Tibial nerve (tissue), 4 donors: ENCODE measurements at regions not wholly inside any gene's neighbourhood (a gene's known extent, or its start where the extent isn't known, plus 50 kb on each side); places are given as distances from the start of the nearest gene placed in this dataset.

Source experiments
- DNase-seq, 2 donors: peaks; one replicate each; pipeline ENCODE4 v3.0.0-alpha.2; 2019; ENCODE audit warnings: low spot score in 2 of 2
- H3K27ac ChIP-seq, 4 donors: fragments of 200-600 bp; sonication (generic) in 3 of 4; one replicate each; pipeline ENCODE4 v1.5.1; 2017 to 2019; ENCODE audit warnings: mild to moderate bottlenecking in 1 of 4
- H3K27me3 ChIP-seq, 2 donors: fragments of 200-600 bp; sonication (generic) in 1 of 2; one replicate each; pipeline versions ENCODE4 v1.5.1 to v1.6.0; 2017 to 2019
- H3K36me3 ChIP-seq, 3 donors: fragments of 200-600 bp; sonication (generic); one replicate each; pipeline ENCODE4 v1.5.1; 2018 to 2019
- H3K4me1 ChIP-seq, 4 donors: fragments of 200-600 bp; sonication (generic) in 3 of 4; one replicate each; pipeline ENCODE4 v1.5.1; 2017 to 2019
- H3K4me3 ChIP-seq, 4 donors: fragments of 200-600 bp; sonication (generic) in 3 of 4; one replicate each; pipeline ENCODE4 v1.5.1; 2017 to 2019; ENCODE audit warnings: mild to moderate bottlenecking in 1 of 4, moderate library complexity in 1 of 4
- H3K9me3 ChIP-seq, 4 donors: fragments of 200-600 bp; sonication (generic) in 3 of 4; one replicate each; pipeline ENCODE4 v1.5.1; 2017 to 2019
- CTCF ChIP-seq, 5 experiments: fragments of 200-600 bp in 3 of 5; fragments of 450-650 bp in 2 of 5; sonication (generic) in 3 of 5; IDR thresholded peaks; one replicate each; pipeline ENCODE4 v1.5.1; 2016 to 2019; ENCODE audit warnings: antibody characterized with exemption in 5 of 5, mild to moderate bottlenecking in 3 of 5, moderate library complexity in 2 of 5
- EP300 ChIP-seq, 2 donors: sonication (generic); formaldehyde crosslinking; IDR thresholded peaks; one replicate each; pipeline ENCODE4 v1.6.1; 2017; ENCODE audit warnings: antibody characterized with exemption in 2 of 2, mild to moderate bottlenecking in 1 of 2
- POLR2A ChIP-seq, 2 donors: fragments of 450-650 bp; IDR thresholded peaks; one replicate each; pipeline ENCODE4 v1.6.1; 2017; ENCODE audit warnings: antibody characterized with exemption in 2 of 2, mild to moderate bottlenecking in 2 of 2, moderate library complexity in 2 of 2
- WGBS, 2 donors: methylation state at CpG; one replicate each; pipeline ENCODE4 v1.1.5; 2018; 5-methylcytosine and 5-hydroxymethylcytosine counted together

- no peaks in the 10 kb centered on the region for H3K27me3 ChIP-seq
- no peak for DNase-seq
- no peak for TF ChIP-seq CTCF (IDR thresholded peaks at IDR 0.05)
- TF ChIP-seq EP300 (IDR thresholded peaks at IDR 0.05): no peak
- no peak for TF ChIP-seq POLR2A (IDR thresholded peaks at IDR 0.05)
- H3K9me3 ChIP-seq: peaks cover 0 to 6% (median 0%) of the 10 kb centered on the region in 4 donors
- H3K36me3 ChIP-seq: no peaks in the 10 kb centered on the region
- no peak overlapping the region for H3K27ac ChIP-seq
- H3K4me1 ChIP-seq: no peaks in the 10 kb centered on the region
- 56 to 57% methylated on average over 3 of the region's 3 CpGs for WGBS, 2 donors
- no peak overlapping the region for H3K4me3 ChIP-seq
These were observed 301.6 kb upstream of the THBS1 start for GRCh38 chr15:39279311-39279710.

- Histone ChIP-seq H3K27ac (no peak overlapping the region), H3K36me3 (no peaks in the 10 kb centered on the region), H3K4me3 (no peak overlapping the region), H3K9me3 (peaks cover 0 to 6% (median 0%) of the 10 kb centered on the region in 4 donors), H3K4me1 (peaks cover 0 to 7% (median 0%) of the 10 kb centered on the region in 4 donors), H3K27me3 (no peaks in the 10 kb centered on the region)
- 71 to 73% methylated on average over 1 of the region's 1 CpG for WGBS, 2 donors
- DNase-seq: no peak
- TF ChIP-seq CTCF (IDR thresholded peaks at IDR 0.05) (no peak), EP300 (IDR thresholded peaks at IDR 0.05) (no peak), POLR2A (IDR thresholded peaks at IDR 0.05) (no peak)
These were observed 299.8 kb upstream of the THBS1 start for GRCh38 chr15:39281094-39281493.

GRCh38 chr15:39282663-39283208 lies 298.1 kb upstream of the THBS1 start:
- TF ChIP-seq EP300 (IDR thresholded peaks at IDR 0.05): no peak
- TF ChIP-seq CTCF (IDR thresholded peaks at IDR 0.05): no peak
- TF ChIP-seq POLR2A (IDR thresholded peaks at IDR 0.05): no peak
- DNase-seq: no peak
- WGBS, 2 donors: 58 to 60% methylated on average over 4 of the region's 4 CpGs
- Histone ChIP-seq H3K36me3 (no peaks in the 10 kb centered on the region), H3K9me3 (peaks cover 0 to 6% (median 0%) of the 10 kb centered on the region in 4 donors), H3K27me3 (no peaks in the 10 kb centered on the region), H3K4me1 (peaks cover 0 to 9% (median 0%) of the 10 kb centered on the region in 4 donors), H3K27ac (peak overlapping the region in 1 of 4 donors; percentile 30), H3K4me3 (no peak overlapping the region)

- Histone ChIP-seq H3K27ac (peak overlapping the region in 1 of 4 donors; percentile 30), H3K4me3 (no peak overlapping the region), H3K27me3 (no peaks in the 10 kb centered on the region), H3K9me3 (peaks cover 0 to 6% (median 0%) of the 10 kb centered on the region in 4 donors), H3K4me1 (peaks cover 0 to 9% (median 0%) of the 10 kb centered on the region in 4 donors), H3K36me3 (no peaks in the 10 kb centered on the region)
- TF ChIP-seq EP300 (IDR thresholded peaks at IDR 0.05) (peak in 1 of 2 donors; percentile 27), CTCF (IDR thresholded peaks at IDR 0.05) (no peak)
- no peak for DNase-seq
These were observed 297.3 kb upstream of the THBS1 start for GRCh38 chr15:39283531-39283930.

GRCh38 chr15:39285071-39285470 lies 295.8 kb upstream of the THBS1 start:
- peak overlapping the region in 1 of 4 donors; percentile 48 for H3K27ac ChIP-seq
- H3K9me3 ChIP-seq: peaks cover 0 to 6% (median 0%) of the 10 kb centered on the region in 4 donors
- DNase-seq: no peak
- TF ChIP-seq CTCF (IDR thresholded peaks at IDR 0.05) (no peak), EP300 (IDR thresholded peaks at IDR 0.05) (no peak), POLR2A (IDR thresholded peaks at IDR 0.05) (no peak)
- no peaks in the 10 kb centered on the region for H3K27me3 ChIP-seq
- H3K4me3 ChIP-seq: no peak overlapping the region
- WGBS, 2 donors: 80 to 84% methylated on average over 3 of the region's 3 CpGs
- peaks cover 0 to 9% (median 0%) of the 10 kb centered on the region in 4 donors for H3K4me1 ChIP-seq
- H3K36me3 ChIP-seq: no peaks in the 10 kb centered on the region
